WTC11 (cell line): ENCODE measurements at regions not wholly inside any gene's neighbourhood (a gene's known extent, or its start where the extent isn't known, plus 50 kb on each side); places are given as distances from the start of the nearest gene placed in this dataset.

Experiments
- ATAC-seq: fragments of 200-7000 bp; cut with Tn5 transposase; 2 replicates; pipeline ENCODE4 v1.10.0; 2021; ENCODE audit warnings: mild to moderate bottlenecking, moderate library complexity
- CTCF ChIA-PET: fragments of 300-600 bp; sonication (Branson Sonifier 250); formaldehyde crosslinking; loops from one replicate; lab custom pipeline; 2021; ENCODE audit warnings: antibody characterized with exemption; lab: Charles Lee
- POLR2A ChIA-PET: fragments of 350-600 bp; sonication (Branson Sonifier 250); formaldehyde crosslinking; loops from one replicate; lab custom pipeline; 2021; ENCODE audit warnings: antibody characterized with exemption; lab: Charles Lee
- DNase-seq: peaks from one replicate; pipeline ENCODE4 v3.0.0; 2021; ENCODE audit warnings: low spot score
- H3K27ac Mint-ChIP-seq: 2 replicates; pipeline ENCODE4 v1.8.0; 2021; ENCODE audit warnings: mixed read lengths
- H3K27me3 Mint-ChIP-seq: 2 replicates; pipeline ENCODE4 v1.8.0; 2021; ENCODE audit warnings: low read depth, mild to moderate bottlenecking, moderate library complexity, mixed read lengths
- H3K36me3 Mint-ChIP-seq: 2 replicates; pipeline ENCODE4 v1.8.0; 2021; ENCODE audit warnings: mixed read lengths
- H3K4me1 Mint-ChIP-seq: 2 replicates; pipeline ENCODE4 v1.8.0; 2022; ENCODE audit warnings: mixed read lengths
- H3K4me3 Mint-ChIP-seq: 2 replicates; pipeline ENCODE4 v1.8.0; 2021; ENCODE audit warnings: mild to moderate bottlenecking, moderate library complexity, mixed read lengths
- H3K9me3 Mint-ChIP-seq: 2 replicates; pipeline ENCODE4 v1.8.0; 2021; ENCODE audit warnings: mixed read lengths
- AFF4 ChIP-seq: sonication (generic); formaldehyde crosslinking; IDR thresholded peaks from 2 replicates; pipeline ENCODE4 v1.8.1; 2023; ENCODE audit warnings: mild to moderate bottlenecking, missing genetic modification reagents, borderline replicate concordance
- ATF1 ChIP-seq: sonication (generic); formaldehyde crosslinking; IDR thresholded peaks from 2 replicates; pipeline ENCODE4 v1.8.1; 2023; ENCODE audit warnings: mild to moderate bottlenecking, moderate library complexity, missing genetic modification reagents
- ELF4 ChIP-seq: sonication (generic); formaldehyde crosslinking; IDR thresholded peaks from 2 replicates; pipeline ENCODE4 v1.8.1; 2022; ENCODE audit warnings: low read depth, mild to moderate bottlenecking, moderate library complexity, missing genetic modification reagents
- ERG ChIP-seq: fragments of 250-450 bp; sonication (Bioruptor Pico); IDR thresholded peaks from 2 replicates; pipeline ENCODE4 v1.8.0; 2021; ENCODE audit warnings: mild to moderate bottlenecking
- FOXK1 ChIP-seq: sonication (generic); formaldehyde crosslinking; IDR thresholded peaks from 2 replicates; pipeline ENCODE4 v1.8.0; 2022; ENCODE audit warnings: mild to moderate bottlenecking, moderate library complexity, missing genetic modification reagents
- FOXP1 ChIP-seq: sonication (generic); formaldehyde crosslinking; IDR thresholded peaks from 2 replicates; pipeline ENCODE4 v1.8.0; 2022; ENCODE audit warnings: missing genetic modification reagents, mild to moderate bottlenecking, moderate library complexity, borderline replicate concordance
- GTF2I ChIP-seq: fragments of 250-450 bp; sonication (Bioruptor Pico); conservative IDR thresholded peaks from 2 replicates; pipeline ENCODE4 v1.4.0; 2021; ENCODE audit warnings: mild to moderate bottlenecking
- HMGXB4 ChIP-seq: sonication (generic); formaldehyde crosslinking; IDR thresholded peaks from 2 replicates; pipeline ENCODE4 v1.8.1; 2023; ENCODE audit warnings: mild to moderate bottlenecking, moderate library complexity, missing genetic modification reagents
- MAX ChIP-seq: sonication (generic); formaldehyde crosslinking; IDR thresholded peaks from 2 replicates; pipeline ENCODE4 v1.8.0; 2022; ENCODE audit warnings: mild to moderate bottlenecking, missing genetic modification reagents
- MLX ChIP-seq: sonication (generic); formaldehyde crosslinking; IDR thresholded peaks from 2 replicates; pipeline ENCODE4 v1.8.1; 2023; ENCODE audit warnings: mild to moderate bottlenecking, missing genetic modification reagents, moderate library complexity
- MXD4 ChIP-seq: fragments of 250-450 bp; sonication (Bioruptor Pico); IDR thresholded peaks from 2 replicates; pipeline ENCODE4 v1.8.0; 2021; ENCODE audit warnings: mild to moderate bottlenecking, moderate library complexity, borderline replicate concordance
- NFYB ChIP-seq: sonication (generic); formaldehyde crosslinking; conservative IDR thresholded peaks from 2 replicates; pipeline ENCODE4 v1.8.0; 2022; ENCODE audit warnings: low read depth, missing genetic modification reagents
- NR1H2 ChIP-seq: sonication (generic); formaldehyde crosslinking; IDR thresholded peaks from 2 replicates; pipeline ENCODE4 v1.9.0; 2021; ENCODE audit warnings: mild to moderate bottlenecking, moderate library complexity, missing genetic modification reagents
- PRRX2 ChIP-seq: fragments of 250-450 bp; sonication (Bioruptor Pico); IDR thresholded peaks from 2 replicates; pipeline ENCODE4 v1.8.0; 2021; ENCODE audit warnings: mild to moderate bottlenecking
- SMAD4 ChIP-seq: sonication (generic); formaldehyde crosslinking; IDR thresholded peaks from 2 replicates; pipeline ENCODE4 v1.8.0; 2022; ENCODE audit warnings: mild to moderate bottlenecking, missing genetic modification reagents
- SOX15 ChIP-seq: fragments of 250-450 bp; sonication (Bioruptor Pico); IDR thresholded peaks from 2 replicates; pipeline ENCODE4 v1.9.0; 2021; ENCODE audit warnings: mild to moderate bottlenecking
- STAT6 ChIP-seq: sonication (generic); formaldehyde crosslinking; conservative IDR thresholded peaks from 2 replicates; pipeline ENCODE4 v1.8.1; 2023; ENCODE audit warnings: mild to moderate bottlenecking, low read depth, missing genetic modification reagents, moderate library complexity
- TEAD1 ChIP-seq: sonication (generic); formaldehyde crosslinking; IDR thresholded peaks from 2 replicates; pipeline ENCODE4 v1.8.0; 2022; ENCODE audit warnings: mild to moderate bottlenecking, missing genetic modification reagents
- TEAD4 ChIP-seq: sonication (generic); formaldehyde crosslinking; IDR thresholded peaks from 2 replicates; pipeline ENCODE4 v1.8.0; 2022; ENCODE audit warnings: mild to moderate bottlenecking, missing genetic modification reagents
- USF2 ChIP-seq: sonication (generic); formaldehyde crosslinking; IDR thresholded peaks from 2 replicates; pipeline ENCODE4 v1.8.1; 2023; ENCODE audit warnings: mild to moderate bottlenecking, missing genetic modification reagents, moderate library complexity
- ZBTB21 ChIP-seq: sonication (generic); formaldehyde crosslinking; IDR thresholded peaks from 2 replicates; pipeline ENCODE4 v1.8.1; 2023; ENCODE audit warnings: mild to moderate bottlenecking, missing genetic modification reagents, borderline replicate concordance
- ZBTB43 ChIP-seq: sonication (generic); formaldehyde crosslinking; IDR thresholded peaks from 2 replicates; pipeline ENCODE4 v1.8.1; 2023; ENCODE audit warnings: mild to moderate bottlenecking, missing genetic modification reagents
- ZNF396 ChIP-seq: fragments of 250-450 bp; sonication (Bioruptor Pico); IDR thresholded peaks from 2 replicates; pipeline ENCODE4 v1.8.0; 2021; ENCODE audit warnings: mild to moderate bottlenecking, moderate library complexity, borderline replicate concordance
- ZNF423 ChIP-seq: fragments of 250-450 bp; sonication (Bioruptor Pico); IDR thresholded peaks from 2 replicates; pipeline ENCODE4 v2.1.2; 2022; ENCODE audit warnings: mild to moderate bottlenecking, moderate library complexity

GRCh38 chr6:44036196-44036595, 91.1 kb downstream of the MRPL14 start:
- H3K27ac Mint-ChIP-seq = no peak overlapping the region
- H3K27me3 Mint-ChIP-seq = no peaks in the 10 kb centered on the region
- ATAC-seq (no peak), DNase-seq (no peak)
- no peak overlapping the region for H3K4me3 Mint-ChIP-seq
- peaks cover 24% of the 10 kb centered on the region for H3K4me1 Mint-ChIP-seq
- CTCF ChIA-PET = interaction anchor here (1.3 kb wide), 1 partner anchor 27 kb away, joined by 3 read pairs; no protein-coding TSS in a partner anchor
- H3K9me3 Mint-ChIP-seq = no peaks in the 10 kb centered on the region
- no peak for TF ChIP-seq GTF2I (CRISPR knock-in tag)
- TF ChIP-seq MAX (CRISPR knock-in tag) = no peak
- no peak for TF ChIP-seq HMGXB4 (CRISPR knock-in tag)
- TF ChIP-seq SMAD4 (CRISPR knock-in tag) = no peak
- no peak for TF ChIP-seq ATF1 (CRISPR knock-in tag)
- no peak for TF ChIP-seq MLX
- no peak for TF ChIP-seq USF2
- TF ChIP-seq ERG (CRISPR knock-in tag) = no peak
- no peak for TF ChIP-seq ZBTB43
- no peak for TF ChIP-seq ELF4
- TF ChIP-seq FOXK1 (CRISPR knock-in tag) = no peak
- no peak for TF ChIP-seq ZNF396 (CRISPR knock-in tag)
- no peak for TF ChIP-seq STAT6
- no peak for TF ChIP-seq MXD4 (CRISPR knock-in tag)
- no peak for TF ChIP-seq NR1H2
- no peak for TF ChIP-seq ZBTB21 (CRISPR knock-in tag)
- no peak for TF ChIP-seq FOXP1
- no peak for TF ChIP-seq PRRX2 (CRISPR knock-in tag)
- POLR2A ChIA-PET = interaction anchor here (1.3 kb wide), 1 partner anchor 38 kb away, joined by 3 read pairs; no protein-coding TSS in a partner anchor
- no peaks in the 10 kb centered on the region for H3K36me3 Mint-ChIP-seq

- no peak for DNase-seq
- no peak overlapping the region for H3K27ac Mint-ChIP-seq
- peaks cover 19% of the 10 kb centered on the region for H3K4me1 Mint-ChIP-seq
- no peak for ATAC-seq
- POLR2A ChIA-PET = interaction anchor here (1.3 kb wide), 1 partner anchor 39 kb away, joined by 3 read pairs; no protein-coding TSS in a partner anchor
- CTCF ChIA-PET = interaction anchor here (1.3 kb wide), 1 partner anchor 27 kb away, joined by 3 read pairs; no protein-coding TSS in a partner anchor
- H3K4me3 Mint-ChIP-seq = no peak overlapping the region
- H3K36me3 Mint-ChIP-seq = no peaks in the 10 kb centered on the region
- no peaks in the 10 kb centered on the region for H3K27me3 Mint-ChIP-seq
- H3K9me3 Mint-ChIP-seq = no peaks in the 10 kb centered on the region
- no peak for TF ChIP-seq TEAD4 (CRISPR knock-in tag)
- no peak for TF ChIP-seq TEAD1 (CRISPR knock-in tag)
- TF ChIP-seq ZNF423 (CRISPR knock-in tag) = no peak
- no peak for TF ChIP-seq AFF4 (CRISPR knock-in tag)
- TF ChIP-seq NFYB (CRISPR knock-in tag) = no peak
- no peak for TF ChIP-seq ELF4
- TF ChIP-seq SOX15 (CRISPR knock-in tag) = no peak
Observed at GRCh38 chr6:44035621-44036020, 91.6 kb downstream of the MRPL14 start.
